Cardiac fibroblast (primary cell): ENCODE measurements at regions not wholly inside any gene's neighbourhood (a gene's known extent, or its start where the extent isn't known, plus 50 kb on each side); places are given as distances from the start of the nearest gene placed in this dataset.
A peak's percentile ranks its signal among the peaks of the same experiment; 100 is the strongest.

ENCODE experiments used
- DNase-seq, 2 donors: peaks; one replicate each; pipeline versions ENCODE4 v3.0.0 to v3.0.0-alpha.2; 2010; ENCODE audit warnings: low read depth in 2 of 2
- H3K4me3 ChIP-seq, 2 donors: replicated peaks in 1 of 2; 1 replicate in 1 of 2; 2 replicates in 1 of 2; pipeline ENCODE4 v1.5.1; 2011; ENCODE audit warnings: low read depth in 2 of 2, low read length in 2 of 2, mild to moderate bottlenecking in 2 of 2, moderate library complexity in 1 of 2
- TF ChIP-seq, protein P1 (sequence below): IDR thresholded peaks from one replicate; pipeline ENCODE4 v1.5.1; 2011; ENCODE audit warnings: low read depth, mild to moderate bottlenecking, low read length, inconsistent platforms

DNA sequence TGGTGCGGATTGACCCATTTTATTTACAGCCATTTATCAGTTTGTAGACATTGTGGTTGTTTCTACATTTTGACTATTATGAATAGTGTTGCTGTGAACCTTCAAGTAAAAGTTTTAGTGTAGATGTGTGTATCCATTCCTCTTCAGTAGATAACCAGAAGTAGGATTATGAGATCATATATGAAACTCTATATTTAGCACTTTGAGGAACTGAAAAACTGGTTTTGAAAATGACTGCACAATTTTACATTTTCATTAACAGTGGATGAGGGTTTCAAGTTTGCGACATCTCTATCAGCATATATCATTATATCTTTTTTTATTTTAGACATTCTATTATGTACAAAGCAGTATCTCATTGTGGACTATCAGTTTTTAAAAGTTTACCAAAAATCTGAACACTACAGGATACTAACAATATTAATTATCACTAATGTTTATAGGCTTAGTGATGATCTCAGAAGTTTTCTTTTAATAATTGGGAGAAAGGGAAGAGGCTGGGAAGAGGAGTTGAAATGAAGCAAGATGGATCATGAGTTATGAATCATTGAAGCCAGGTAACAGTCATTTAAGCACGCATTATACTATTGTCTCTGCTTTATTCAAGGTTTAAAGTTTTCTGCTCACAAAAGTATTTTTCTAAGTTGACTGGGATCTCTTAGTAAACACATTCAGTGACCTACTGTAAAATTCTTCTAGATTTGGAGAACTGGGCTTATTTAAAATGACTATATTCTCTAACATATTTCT, 329.0 kb upstream of the LRATD1 start:
- no peak for DNase-seq
- TF ChIP-seq, protein P1, sequence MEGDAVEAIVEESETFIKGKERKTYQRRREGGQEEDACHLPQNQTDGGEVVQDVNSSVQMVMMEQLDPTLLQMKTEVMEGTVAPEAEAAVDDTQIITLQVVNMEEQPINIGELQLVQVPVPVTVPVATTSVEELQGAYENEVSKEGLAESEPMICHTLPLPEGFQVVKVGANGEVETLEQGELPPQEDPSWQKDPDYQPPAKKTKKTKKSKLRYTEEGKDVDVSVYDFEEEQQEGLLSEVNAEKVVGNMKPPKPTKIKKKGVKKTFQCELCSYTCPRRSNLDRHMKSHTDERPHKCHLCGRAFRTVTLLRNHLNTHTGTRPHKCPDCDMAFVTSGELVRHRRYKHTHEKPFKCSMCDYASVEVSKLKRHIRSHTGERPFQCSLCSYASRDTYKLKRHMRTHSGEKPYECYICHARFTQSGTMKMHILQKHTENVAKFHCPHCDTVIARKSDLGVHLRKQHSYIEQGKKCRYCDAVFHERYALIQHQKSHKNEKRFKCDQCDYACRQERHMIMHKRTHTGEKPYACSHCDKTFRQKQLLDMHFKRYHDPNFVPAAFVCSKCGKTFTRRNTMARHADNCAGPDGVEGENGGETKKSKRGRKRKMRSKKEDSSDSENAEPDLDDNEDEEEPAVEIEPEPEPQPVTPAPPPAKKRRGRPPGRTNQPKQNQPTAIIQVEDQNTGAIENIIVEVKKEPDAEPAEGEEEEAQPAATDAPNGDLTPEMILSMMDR, result no peak
- no peak overlapping the region for H3K4me3 ChIP-seq

DNA sequence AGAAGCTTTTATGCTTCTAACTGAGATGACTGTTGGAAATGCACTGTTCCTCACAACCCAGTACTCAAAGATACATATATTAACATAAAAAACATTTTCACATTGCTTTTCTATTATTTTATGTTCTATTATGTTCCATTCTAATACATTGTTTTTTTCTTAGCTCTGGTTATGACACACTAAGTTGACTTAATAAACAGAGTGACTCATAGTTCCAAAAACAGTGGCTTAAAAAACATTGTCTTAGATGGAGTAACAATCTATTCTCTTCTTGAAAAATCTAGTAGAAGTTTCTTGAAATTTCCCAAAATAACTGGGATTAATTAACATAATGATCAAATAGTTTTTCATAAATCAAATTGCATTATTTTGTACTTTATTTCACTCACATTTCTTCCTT, 328.2 kb upstream of the LRATD1 start:
- no peak overlapping the region for H3K4me3 ChIP-seq
- TF ChIP-seq, protein P1, result no peak
- peak in 1 of 2 donors; percentile 35 for DNase-seq

DNA sequence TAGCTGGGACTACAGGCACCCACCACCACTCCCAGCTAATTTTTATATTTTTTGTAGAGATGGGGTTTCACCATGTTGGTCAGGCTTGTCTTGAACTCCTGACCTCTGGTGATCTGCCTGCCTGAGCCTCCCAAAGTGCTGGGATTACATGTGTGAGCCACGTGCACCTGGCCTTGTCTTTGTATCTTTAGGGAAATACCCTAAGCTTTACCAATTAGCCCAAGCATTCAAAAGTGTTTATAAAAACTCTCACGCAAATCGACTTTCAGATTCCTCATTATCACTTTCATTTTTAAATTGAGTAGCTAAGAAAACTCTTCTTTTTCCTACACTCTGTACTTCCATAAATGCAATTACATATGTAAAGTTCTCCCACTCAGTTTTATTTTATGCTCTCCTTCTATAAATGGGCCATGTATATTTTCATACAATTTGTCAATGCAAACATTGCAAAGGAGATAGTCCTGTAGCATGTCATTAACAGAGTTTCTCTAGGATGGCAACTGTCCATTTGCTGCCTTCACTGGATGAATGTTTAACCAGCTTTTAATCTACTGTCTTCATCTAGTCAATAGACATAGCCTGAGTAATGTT, 326.2 kb upstream of the LRATD1 start:
- TF ChIP-seq, protein P1, result no peak
- H3K4me3 ChIP-seq, result no peak overlapping the region
- no peak for DNase-seq

DNA sequence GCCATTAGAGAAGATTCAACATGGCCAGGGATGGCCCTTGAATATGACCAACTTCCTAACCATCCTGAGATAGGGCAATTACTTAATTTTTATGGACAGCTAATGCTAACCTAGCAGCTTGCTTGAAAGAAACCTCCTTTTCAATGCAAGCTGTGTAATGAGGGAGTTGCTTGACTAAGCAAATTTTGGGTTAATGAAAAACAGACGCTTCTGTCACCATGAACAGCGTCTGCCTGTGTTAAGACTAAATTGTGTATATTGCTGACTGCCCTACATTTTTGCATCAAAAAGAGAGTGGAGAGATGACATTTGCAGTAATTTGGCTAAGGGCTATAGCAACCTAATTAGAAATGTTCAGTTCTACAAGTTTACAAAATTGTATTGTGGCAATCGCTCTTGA, 319.2 kb upstream of the LRATD1 start:
- H3K4me3 ChIP-seq, result no peak overlapping the region
- TF ChIP-seq, protein P1, result no peak
- DNase-seq, result no peak

DNA sequence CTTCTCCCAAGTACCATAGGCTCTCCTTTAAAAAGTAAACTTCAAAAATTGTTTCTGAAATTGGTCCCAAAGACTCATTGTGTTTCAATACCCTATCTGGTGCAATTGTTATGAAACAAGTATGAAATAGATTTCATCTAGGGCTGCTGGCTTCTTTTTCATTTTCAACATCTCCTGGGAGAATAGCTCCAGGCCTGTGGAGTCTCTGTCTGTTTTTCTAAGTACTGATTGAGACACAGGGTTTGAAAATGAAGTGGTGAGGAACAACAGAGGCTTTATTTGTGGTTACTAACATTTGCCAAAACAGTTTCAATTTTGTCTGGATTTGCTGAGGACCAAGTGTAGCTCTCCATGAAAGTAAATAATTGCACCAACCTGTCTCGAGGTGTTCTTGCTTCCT, 315.9 kb upstream of the LRATD1 start:
- H3K4me3 ChIP-seq, result no peak overlapping the region
- peak in 1 of 2 donors; percentile 16 for DNase-seq
- TF ChIP-seq, protein P1, result no peak

DNA sequence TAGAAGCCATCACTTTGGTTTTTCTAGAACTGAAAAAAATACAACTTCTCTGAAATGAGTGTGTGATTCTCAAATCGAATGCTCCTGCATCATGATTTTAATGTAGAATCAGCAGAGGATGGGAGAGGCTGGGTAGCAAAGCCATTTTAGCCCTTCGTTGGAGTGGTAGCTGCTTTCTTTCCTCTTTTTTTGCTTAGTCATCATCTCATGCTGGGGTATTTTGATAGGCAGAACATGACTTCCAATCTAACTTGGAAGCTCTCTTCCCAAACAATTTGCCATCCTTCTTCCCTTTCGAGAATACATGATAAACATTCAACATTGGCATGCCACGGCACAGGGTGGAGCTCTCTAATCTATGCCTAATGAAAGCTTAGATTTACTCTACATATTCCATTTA, 311.2 kb upstream of the LRATD1 start:
- no peak overlapping the region for H3K4me3 ChIP-seq
- TF ChIP-seq, protein P1, result no peak
- DNase-seq, result no peak
